ENCODE measurements at regions not wholly inside any gene's neighbourhood (a gene's known extent, or its start where the extent isn't known, plus 50 kb on each side); places are given as distances from the start of the nearest gene placed in this dataset.
A peak's percentile ranks its signal among the peaks of the same experiment; 100 is the strongest.

GRCh38 chr13:90974249-90974975, 373.1 kb upstream of the MIR17HG start:
- ATAC-seq (no peak), DNase-seq (ENCODE audit: extremely low read depth in 1 of 4, low spot score in 3 of 4) (no peak), FAIRE-seq (no peak)
- H3K27me3 ChIP-seq (ENCODE audit: control insufficient read depth in 2 of 2, insufficient read depth in 2 of 2, low read length in 2 of 2): no peaks in the 10 kb centered on the region
- peaks cover 2% of the 10 kb centered on the region; the same call in 1 of the 2 replicates for H3K9me3 ChIP-seq (replicated peaks; ENCODE audit: control insufficient read depth, insufficient read depth, low read depth, low read length)
- H2AFZ ChIP-seq (ENCODE audit: low read depth, low read length): no peak overlapping the region
- ChIA-PET CTCF (ENCODE audit: low intra/inter-chr PET ratio) (no interaction called here), POLR2A (no interaction called here)
- H3K4me1 ChIP-seq (replicated peaks in 1 of 2; ENCODE audit: control insufficient read depth in 2 of 2, insufficient read depth in 2 of 2, low read length in 2 of 2): no peaks in the 10 kb centered on the region
- H3K27ac ChIP-seq (ENCODE audit: extremely low read depth, low read depth, low read length): no peak overlapping the region
- H3K9ac ChIP-seq (ENCODE audit: insufficient read depth in 1 of 2, low read depth in 2 of 2, low read length in 2 of 2): no peak overlapping the region
- H3K4me2 ChIP-seq (ENCODE audit: insufficient read depth, low read length): no peak overlapping the region
- no peaks in the 10 kb centered on the region for H3K36me3 ChIP-seq (ENCODE audit: control insufficient read depth, insufficient read depth, low read length)
- TF ChIP-seq ARHGAP35 (IDR thresholded peaks at IDR 0.05; ENCODE audit: partially characterized antibody) (no peak), NONO (IDR thresholded peaks at IDR 0.05; ENCODE audit: low read depth in 2 of 2, low read length in 1 of 2) (no peak), ZKSCAN3 (CRISPR knock-in tag; IDR thresholded peaks at IDR 0.05) (peak; percentile 38; the same call in 1 of the 2 replicates)
- no peaks in the 10 kb centered on the region for H4K20me1 ChIP-seq (replicated peaks; ENCODE audit: control insufficient read depth, insufficient read depth, low read length)
- H3K79me2 ChIP-seq (ENCODE audit: control insufficient read depth, insufficient read depth, low read length): no peaks in the 10 kb centered on the region
- in situ Hi-C loops (cut with MboI) (no loop called here), intact Hi-C loops (cut with micrococcal nuclease) (no loop called here)
- H3K9me1 ChIP-seq (ENCODE audit: control insufficient read depth, insufficient read depth, low read length): no peaks in the 10 kb centered on the region
- BruUV-seq (replicated peaks): no TSS peak
- H3K4me3 ChIP-seq: no peak overlapping the region
- under 1% methylated on average over 3 of the region's 3 CpGs for WGBS (ENCODE audit: insufficient coverage, low coverage, missing lambda C conversion rate)

DNA sequence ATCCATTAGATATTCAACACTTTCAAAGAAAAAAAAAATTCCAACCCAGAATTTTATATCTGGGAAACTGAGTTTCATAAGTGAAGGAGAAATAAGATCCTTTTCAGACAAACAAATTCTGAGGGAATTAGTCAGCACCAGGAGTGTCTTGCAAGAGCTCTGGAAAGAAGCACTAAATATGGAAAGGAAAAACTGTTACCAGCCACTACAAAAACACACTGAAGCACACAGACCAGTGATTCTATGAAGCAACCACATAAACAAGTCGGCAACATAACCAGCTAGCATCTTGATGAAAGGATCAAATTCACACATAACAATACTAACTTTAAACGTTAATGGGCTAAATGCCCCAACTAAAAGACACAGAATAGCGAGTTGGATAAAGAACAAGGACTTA, 368.4 kb upstream of the MIR17HG start:
- in situ Hi-C loops (cut with MboI): no loop called here
- under 1% methylated on average over 3 of the region's 3 CpGs for WGBS (ENCODE audit: insufficient coverage, low coverage, missing lambda C conversion rate)
- Histone ChIP-seq H3K9me1 (ENCODE audit: control insufficient read depth, insufficient read depth, low read length) (no peaks in the 10 kb centered on the region), H3K9me3 (replicated peaks; ENCODE audit: control insufficient read depth, insufficient read depth, low read depth, low read length) (peaks cover 5% of the 10 kb centered on the region; the same call in 1 of the 2 replicates), H3K4me3 (no peak overlapping the region), H3K79me2 (ENCODE audit: control insufficient read depth, insufficient read depth, low read length) (no peaks in the 10 kb centered on the region), H3K4me1 (replicated peaks in 1 of 2; ENCODE audit: control insufficient read depth in 2 of 2, insufficient read depth in 2 of 2, low read length in 2 of 2) (no peaks in the 10 kb centered on the region), H3K27me3 (ENCODE audit: control insufficient read depth in 2 of 2, insufficient read depth in 2 of 2, low read length in 2 of 2) (no peaks in the 10 kb centered on the region), H3K27ac (ENCODE audit: extremely low read depth, low read depth, low read length) (no peak overlapping the region), H3K36me3 (ENCODE audit: control insufficient read depth, insufficient read depth, low read length) (no peaks in the 10 kb centered on the region), H3K4me2 (ENCODE audit: insufficient read depth, low read length) (no peak overlapping the region), H4K20me1 (replicated peaks; ENCODE audit: control insufficient read depth, insufficient read depth, low read length) (no peaks in the 10 kb centered on the region), H3K9ac (ENCODE audit: insufficient read depth in 1 of 2, low read depth in 2 of 2, low read length in 2 of 2) (no peak overlapping the region), H2AFZ (ENCODE audit: low read depth, low read length) (no peak overlapping the region)
- no peak for ATAC-seq
- POLR2A ChIA-PET: no interaction called here
- CTCF ChIA-PET (ENCODE audit: low intra/inter-chr PET ratio): no interaction called here
- intact Hi-C loops (cut with micrococcal nuclease): no loop called here
- DNase-seq (ENCODE audit: extremely low read depth in 1 of 4, low spot score in 3 of 4): no peak
- no peak for FAIRE-seq
- BruUV-seq (replicated peaks): no TSS peak
- TF ChIP-seq MCM3 (IDR thresholded peaks at IDR 0.05): 0 out of 2 replicates have a peak, but pooled peaks have one; percentile 56
- peak; percentile 62; the same call in 1 of the 2 replicates for TF ChIP-seq FOXJ3 (CRISPR knock-in tag; IDR thresholded peaks at IDR 0.05)
- TF ChIP-seq ZNF639 (CRISPR knock-in tag; conservative IDR thresholded peaks at IDR 0.05 in 1 of 2, IDR thresholded peaks at IDR 0.05 in 1 of 2): no peak
- TF ChIP-seq ZNF830 (CRISPR knock-in tag; IDR thresholded peaks at IDR 0.05): no peak
- no peak for TF ChIP-seq NKRF (IDR thresholded peaks at IDR 0.05; ENCODE audit: borderline replicate concordance)
- no peak for TF ChIP-seq ZNF586 (CRISPR knock-in tag; conservative IDR thresholded peaks at IDR 0.05)
- no peak for TF ChIP-seq ETV1 (tag; conservative IDR thresholded peaks at IDR 0.05; ENCODE audit: low read depth)
- TF ChIP-seq, protein P1, sequence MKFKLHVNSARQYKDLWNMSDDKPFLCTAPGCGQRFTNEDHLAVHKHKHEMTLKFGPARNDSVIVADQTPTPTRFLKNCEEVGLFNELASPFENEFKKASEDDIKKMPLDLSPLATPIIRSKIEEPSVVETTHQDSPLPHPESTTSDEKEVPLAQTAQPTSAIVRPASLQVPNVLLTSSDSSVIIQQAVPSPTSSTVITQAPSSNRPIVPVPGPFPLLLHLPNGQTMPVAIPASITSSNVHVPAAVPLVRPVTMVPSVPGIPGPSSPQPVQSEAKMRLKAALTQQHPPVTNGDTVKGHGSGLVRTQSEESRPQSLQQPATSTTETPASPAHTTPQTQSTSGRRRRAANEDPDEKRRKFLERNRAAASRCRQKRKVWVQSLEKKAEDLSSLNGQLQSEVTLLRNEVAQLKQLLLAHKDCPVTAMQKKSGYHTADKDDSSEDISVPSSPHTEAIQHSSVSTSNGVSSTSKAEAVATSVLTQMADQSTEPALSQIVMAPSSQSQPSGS (CRISPR knock-in tag; IDR thresholded peaks at IDR 0.05): no peak

Measured in K562 (cell line).